ENCODE measurements at regions not wholly inside any gene's neighbourhood (a gene's known extent, or its start where the extent isn't known, plus 50 kb on each side); places are given as distances from the start of the nearest gene placed in this dataset.

GRCh38 chr1:56340977-56341376 lies 238.4 kb downstream of the PLPP3 start:
- Histone ChIP-seq H3K4me1 (ENCODE audit: insufficient read depth, low read length, poor library complexity, severe bottlenecking) (no peaks in the 10 kb centered on the region), H3K9me3 (ENCODE audit: insufficient read depth, low read depth, low read length) (no peaks in the 10 kb centered on the region; the same call in 1 of the 2 replicates)

GRCh38 chr1:56339786-56340465 lies 239.4 kb downstream of the PLPP3 start:
- Histone ChIP-seq H3K79me2 (ENCODE audit: insufficient read depth, low read length) (no peaks in the 10 kb centered on the region), H3K9ac (ENCODE audit: low read depth, low read length, poor library complexity, severe bottlenecking) (no peak overlapping the region), H2AFZ (ENCODE audit: low read length) (no peak overlapping the region), H3K9me3 (ENCODE audit: insufficient read depth, low read depth, low read length) (no peaks in the 10 kb centered on the region; the same call in 1 of the 2 replicates), H3K4me3 (ENCODE audit: low read length, poor library complexity, severe bottlenecking) (no peak overlapping the region), H3K4me1 (ENCODE audit: insufficient read depth, low read length, poor library complexity, severe bottlenecking) (no peaks in the 10 kb centered on the region), H3K27me3 (ENCODE audit: insufficient read depth, low read length, poor library complexity, severe bottlenecking) (no peaks in the 10 kb centered on the region), H3K4me2 (ENCODE audit: low read depth, low read length, poor library complexity, severe bottlenecking) (no peak overlapping the region), H4K20me1 (ENCODE audit: insufficient read depth, low read length, poor library complexity, severe bottlenecking) (no peaks in the 10 kb centered on the region), H3K36me3 (ENCODE audit: insufficient read depth, low read length) (no peaks in the 10 kb centered on the region), H3F3A (ENCODE audit: low read depth) (no peaks in the 10 kb centered on the region), H3K9me2 (replicated peaks; ENCODE audit: low read depth, low read length) (no peaks in the 10 kb centered on the region)
- TF ChIP-seq CTCF (conservative IDR thresholded peaks at IDR 0.05; ENCODE audit: low read length) (no peak), EZH2phosphoT487 (IDR thresholded peaks at IDR 0.05; ENCODE audit: borderline replicate concordance) (no peak)

More at GRCh38 chr1:56340977-56341376, 238.4 kb downstream of the PLPP3 start:
- Histone ChIP-seq H3K36me3 (ENCODE audit: insufficient read depth, low read length) (no peaks in the 10 kb centered on the region), H2AFZ (ENCODE audit: low read length) (no peak overlapping the region), H3K27me3 (ENCODE audit: insufficient read depth, low read length, poor library complexity, severe bottlenecking) (no peaks in the 10 kb centered on the region), H3K9me2 (replicated peaks; ENCODE audit: low read depth, low read length) (no peaks in the 10 kb centered on the region), H3K4me3 (ENCODE audit: low read length, poor library complexity, severe bottlenecking) (no peak overlapping the region), H3K79me2 (ENCODE audit: insufficient read depth, low read length) (no peaks in the 10 kb centered on the region), H3K9ac (ENCODE audit: low read depth, low read length, poor library complexity, severe bottlenecking) (no peak overlapping the region), H3K4me2 (ENCODE audit: low read depth, low read length, poor library complexity, severe bottlenecking) (no peak overlapping the region), H4K20me1 (ENCODE audit: insufficient read depth, low read length, poor library complexity, severe bottlenecking) (no peaks in the 10 kb centered on the region), H3F3A (ENCODE audit: low read depth) (no peaks in the 10 kb centered on the region)
- TF ChIP-seq EZH2phosphoT487 (IDR thresholded peaks at IDR 0.05; ENCODE audit: borderline replicate concordance) = no peak
- TF ChIP-seq CTCF (conservative IDR thresholded peaks at IDR 0.05; ENCODE audit: low read length) = no peak

GRCh38 chr1:56339093-56339492 lies 240.3 kb downstream of the PLPP3 start:
- no peaks in the 10 kb centered on the region for H3K79me2 ChIP-seq (ENCODE audit: insufficient read depth, low read length)
- H3K36me3 ChIP-seq (ENCODE audit: insufficient read depth, low read length) = no peaks in the 10 kb centered on the region
- no peak overlapping the region for H2AFZ ChIP-seq (ENCODE audit: low read length)
- no peak overlapping the region for H3K4me3 ChIP-seq (ENCODE audit: low read length, poor library complexity, severe bottlenecking)
- no peaks in the 10 kb centered on the region for H3K9me2 ChIP-seq (replicated peaks; ENCODE audit: low read depth, low read length)
- TF ChIP-seq EZH2phosphoT487 (IDR thresholded peaks at IDR 0.05; ENCODE audit: borderline replicate concordance) (no peak), CTCF (conservative IDR thresholded peaks at IDR 0.05; ENCODE audit: low read length) (no peak)
- no peaks in the 10 kb centered on the region for H4K20me1 ChIP-seq (ENCODE audit: insufficient read depth, low read length, poor library complexity, severe bottlenecking)
- no peak overlapping the region for H3K4me2 ChIP-seq (ENCODE audit: low read depth, low read length, poor library complexity, severe bottlenecking)
- H3K4me1 ChIP-seq (ENCODE audit: insufficient read depth, low read length, poor library complexity, severe bottlenecking) = no peaks in the 10 kb centered on the region
- H3K27me3 ChIP-seq (ENCODE audit: insufficient read depth, low read length, poor library complexity, severe bottlenecking) = no peaks in the 10 kb centered on the region
- H3F3A ChIP-seq (ENCODE audit: low read depth) = no peaks in the 10 kb centered on the region
- no peaks in the 10 kb centered on the region; the same call in 1 of the 2 replicates for H3K9me3 ChIP-seq (ENCODE audit: insufficient read depth, low read depth, low read length)
- H3K9ac ChIP-seq (ENCODE audit: low read depth, low read length, poor library complexity, severe bottlenecking) = no peak overlapping the region

All from Loucy (cell line).